DMS114 treated with DMSO at 0.1 percent for 48 hours (cell line): ENCODE measurements at regions not wholly inside any gene's neighbourhood (a gene's known extent, or its start where the extent isn't known, plus 50 kb on each side); places are given as distances from the start of the nearest gene placed in this dataset.
"Not testable (repeated sequence)": the region's sequence is repeated elsewhere in the genome, so short reads cannot be mapped to it uniquely, and the experiment has no call there.

Experiments
- DNase-seq: peaks from one replicate; lab custom pipeline; 2025; ENCODE audit not compliant: unreplicated experiment; lab: John Stamatoyannopoulos, UW

DNA sequence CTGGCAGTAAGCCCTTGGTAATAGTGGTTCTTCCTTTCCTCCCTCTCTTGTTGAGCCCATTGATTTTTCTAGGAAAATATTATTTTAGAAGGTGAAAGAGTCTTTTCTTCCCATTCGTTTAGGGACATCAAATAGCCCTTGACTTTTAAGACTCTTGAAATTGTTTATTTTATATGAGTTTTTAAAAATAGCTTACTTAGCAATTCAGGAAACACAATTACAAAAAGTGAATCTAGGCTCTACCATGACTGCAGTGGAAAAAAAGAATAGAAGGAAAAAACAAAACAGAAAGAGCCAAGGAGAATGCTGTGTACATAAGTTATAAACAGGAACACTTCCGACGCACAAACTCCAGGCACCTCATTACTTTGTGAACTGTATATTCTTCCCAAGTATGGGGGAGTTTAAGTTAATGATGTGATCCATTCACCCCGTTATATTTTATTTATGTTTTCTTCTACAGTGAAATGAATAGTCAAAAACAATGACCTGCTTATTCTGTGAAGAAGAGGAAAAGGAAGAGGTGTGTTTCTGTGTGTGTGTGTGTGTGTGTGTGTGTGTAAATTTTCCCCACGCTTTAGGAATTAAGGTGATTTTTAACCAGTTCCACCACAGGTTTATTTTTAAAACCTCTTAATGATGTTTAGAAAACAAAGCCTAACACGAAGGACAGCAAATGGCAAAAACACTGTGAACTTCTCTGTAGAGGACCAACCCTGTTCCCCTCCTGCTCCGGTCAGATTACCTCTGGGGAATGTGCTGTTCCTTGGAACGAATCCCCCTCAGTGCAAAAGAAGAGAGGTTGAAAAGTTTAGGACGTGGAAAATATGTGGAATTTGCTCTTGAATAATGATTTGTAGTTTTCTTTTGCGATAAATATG lies 266.3 kb downstream of the KLF5 start:
- DNase-seq = no peak

DNA sequence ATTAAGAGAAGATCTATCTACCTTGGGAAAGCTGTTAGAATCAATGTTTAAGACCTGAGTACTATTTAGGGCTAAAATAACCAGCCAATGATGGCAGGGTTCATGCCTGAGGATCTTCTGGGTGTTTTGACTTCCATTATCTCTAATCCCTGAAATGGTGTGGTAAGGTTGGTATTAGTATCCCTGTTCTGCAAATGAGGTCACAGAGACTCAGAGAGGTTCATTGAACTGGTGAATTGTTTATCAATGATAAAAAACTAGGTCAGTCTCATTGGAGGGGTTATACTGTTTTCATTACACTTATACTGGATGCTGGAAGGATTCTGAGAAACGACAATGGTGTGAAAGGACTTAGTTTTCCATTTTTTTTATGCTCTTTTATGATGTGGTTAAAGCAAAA lies 264.8 kb downstream of the KLF5 start:
- no peak for DNase-seq

DNA sequence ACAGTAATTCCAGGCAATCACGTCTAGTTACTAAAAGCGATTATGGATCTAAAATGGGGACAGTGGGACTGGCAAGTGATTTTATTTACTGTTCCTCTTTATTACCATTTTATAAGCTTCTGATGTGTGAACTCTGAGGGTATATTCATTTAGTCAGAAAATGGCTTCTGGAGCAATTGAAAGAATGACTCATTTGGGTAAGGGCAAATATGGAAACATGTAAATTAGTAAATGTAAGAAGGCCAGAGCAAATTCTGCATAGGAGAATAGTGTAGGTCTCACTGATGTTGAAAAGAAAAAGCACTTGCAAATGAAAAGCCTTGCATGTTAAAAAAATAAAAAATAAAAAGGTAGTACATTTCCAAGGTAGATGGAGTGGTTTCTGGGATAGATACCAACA lies 262.2 kb downstream of the KLF5 start:
- no peak for DNase-seq

DNA sequence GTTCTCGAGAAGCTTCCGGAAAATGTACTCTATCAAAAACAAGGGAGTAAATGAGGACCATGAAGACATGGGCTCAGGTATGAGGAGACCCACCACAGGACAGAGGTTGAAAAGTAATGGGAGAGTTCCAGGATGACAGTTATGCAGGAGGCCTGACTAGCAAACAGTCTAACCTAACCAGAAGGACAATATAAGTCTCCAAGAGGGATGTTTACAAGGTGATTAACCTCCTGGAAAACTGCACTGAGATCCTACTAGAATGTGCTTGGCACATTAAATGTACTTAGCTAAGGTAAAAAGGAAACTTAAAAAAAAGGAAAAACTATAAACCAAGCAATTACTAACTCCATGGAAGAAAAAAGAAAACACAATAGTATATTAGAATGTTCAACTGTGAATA lies 258.3 kb downstream of the KLF5 start:
- DNase-seq = no peak

DNA sequence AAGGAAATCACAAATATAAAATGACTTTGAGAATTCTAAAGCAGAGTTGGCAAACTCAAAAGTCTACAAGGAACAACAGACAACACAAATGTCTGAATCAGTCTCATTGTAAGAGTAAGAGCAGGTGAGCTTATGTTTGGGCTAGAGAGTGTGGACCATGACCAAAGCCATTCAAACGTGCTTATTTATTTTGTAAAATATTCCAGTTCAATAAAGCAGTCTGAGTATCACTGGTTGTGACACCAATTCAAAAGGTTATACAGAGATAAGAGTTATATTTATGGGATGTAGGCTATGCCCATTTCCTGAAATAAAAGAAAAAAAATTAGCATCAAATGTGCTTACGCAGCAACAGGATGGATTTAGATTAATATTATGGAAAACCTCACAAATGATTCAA lies 251.6 kb downstream of the KLF5 start:
- no peak for DNase-seq

DNA sequence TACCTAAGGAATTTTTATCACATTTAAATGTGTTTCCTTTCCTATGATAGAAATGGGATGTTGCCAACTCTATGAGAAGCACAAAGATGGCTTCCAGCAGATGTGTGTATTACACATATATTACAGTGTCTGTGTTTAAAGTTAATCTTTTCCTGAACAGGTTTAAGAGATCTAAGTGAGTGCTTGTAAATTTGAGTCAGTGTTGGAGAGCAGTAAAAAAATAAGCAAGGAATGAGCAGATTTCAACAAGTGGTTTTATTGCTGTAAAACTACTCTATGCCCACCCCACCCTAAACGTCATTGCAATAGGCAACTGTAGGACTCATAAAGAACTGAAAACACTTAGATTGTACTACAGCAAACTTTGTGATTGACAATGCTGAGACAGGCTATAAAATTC lies 248.7 kb downstream of the KLF5 start:
- no peak for DNase-seq

DNA sequence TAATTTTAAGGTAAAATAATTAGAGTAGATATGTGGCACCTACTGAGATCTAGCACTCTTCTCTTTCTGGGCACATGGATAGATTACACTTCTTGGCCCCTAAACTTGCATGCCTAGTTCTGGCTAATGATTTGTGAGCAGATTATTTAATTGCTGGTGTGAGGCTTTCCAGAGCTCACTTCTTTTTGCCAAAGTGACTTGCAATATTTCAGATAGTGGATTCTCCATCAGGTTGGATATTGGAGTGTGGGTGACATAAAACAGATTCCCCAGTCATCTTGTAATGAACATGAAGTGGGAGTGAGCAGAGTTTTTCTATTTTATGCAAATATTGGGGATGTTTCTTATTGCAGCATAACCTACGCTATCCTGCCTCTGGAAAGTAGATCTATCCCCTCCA lies 247.9 kb downstream of the KLF5 start:
- no peak for DNase-seq

DNA sequence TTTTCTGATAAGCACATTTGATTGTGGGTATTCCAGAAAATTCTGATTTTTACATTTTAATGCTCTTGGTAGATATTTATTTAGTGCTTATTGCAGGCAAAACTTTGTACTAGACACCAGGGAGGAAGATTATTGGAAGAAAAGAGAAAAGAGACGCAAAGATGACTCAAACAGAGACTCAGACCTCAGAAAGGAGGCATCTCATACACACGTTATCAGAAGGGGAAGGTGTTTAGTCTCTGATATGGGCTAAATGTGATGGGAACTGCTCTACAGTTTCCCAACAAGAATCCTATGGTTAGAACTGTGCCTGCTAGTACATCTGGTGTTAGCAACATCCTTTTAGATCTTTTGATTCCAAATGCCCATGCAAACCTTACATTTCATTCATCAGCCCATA lies 245.6 kb downstream of the KLF5 start:
- no peak for DNase-seq

DNA sequence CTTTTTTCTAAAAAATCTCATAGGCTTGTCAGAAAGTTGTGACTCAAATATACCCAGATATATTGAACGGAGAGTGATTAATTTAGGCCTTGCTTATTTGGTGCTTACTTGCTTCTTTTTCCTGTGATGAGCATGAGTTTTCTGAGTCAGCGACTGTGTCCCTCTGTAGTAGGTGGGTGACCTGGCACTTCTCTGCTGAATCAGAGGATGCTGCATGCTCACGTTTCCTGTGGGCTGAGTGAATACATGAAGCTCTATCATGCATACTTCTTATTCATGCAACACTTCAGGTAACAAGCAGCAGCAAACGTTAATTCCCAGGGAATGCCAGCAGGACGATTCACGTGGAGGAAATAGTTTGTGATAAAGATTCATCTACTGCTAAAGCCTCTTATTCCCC lies 245.0 kb downstream of the KLF5 start:
- no peak for DNase-seq

DNA sequence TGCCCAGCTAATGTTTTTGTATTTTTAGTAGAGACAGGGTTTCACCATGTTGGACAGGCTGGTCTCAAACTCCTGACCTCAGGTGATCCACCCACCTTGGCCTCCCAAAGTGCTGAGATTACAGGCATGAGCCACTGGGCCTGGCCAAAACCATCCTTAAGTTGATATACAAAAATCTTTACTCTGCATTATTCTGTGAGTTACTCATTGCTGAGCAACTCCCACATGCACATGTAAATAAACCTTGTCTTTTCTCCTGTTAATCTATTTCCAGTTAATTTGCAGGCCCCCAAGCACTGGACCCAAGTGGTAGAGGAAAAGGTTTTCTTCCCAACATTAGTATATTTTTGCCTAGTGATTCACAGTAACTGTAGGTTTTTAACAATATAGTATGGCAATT lies 242.8 kb downstream of the KLF5 start:
- DNase-seq = not testable (repeated sequence)

DNA sequence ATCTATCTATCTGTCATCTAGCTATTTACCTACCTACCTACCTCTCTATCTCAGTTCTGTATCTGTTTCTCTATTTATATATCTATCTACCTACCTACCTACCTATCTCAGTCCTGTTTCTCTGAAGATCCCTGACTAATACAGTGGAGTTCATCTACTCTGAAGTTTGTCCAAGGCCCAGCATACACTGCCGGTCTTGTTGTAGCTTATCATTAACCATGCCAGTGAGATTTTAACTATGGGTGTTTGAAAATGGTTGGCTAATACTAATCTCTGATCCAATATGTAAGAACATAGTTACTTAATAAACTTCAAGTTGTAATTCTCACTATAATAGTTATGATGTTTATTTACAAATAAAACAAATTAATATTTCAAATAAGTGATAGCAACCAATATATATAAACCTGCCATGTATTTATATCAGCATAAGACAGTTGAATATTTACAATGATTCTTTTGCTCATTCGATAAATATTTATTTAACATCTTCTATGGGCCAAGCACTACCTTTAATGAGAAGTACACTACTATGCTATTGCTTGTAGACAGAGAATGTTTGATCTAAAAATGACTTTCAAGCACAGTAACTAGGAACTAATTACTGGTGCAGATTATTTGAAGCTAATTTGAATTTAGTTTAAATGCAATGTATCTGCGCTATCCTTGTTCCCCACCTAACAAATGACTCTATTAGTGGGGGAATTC lies 242.1 kb downstream of the KLF5 start:
- no peak for DNase-seq

DNA sequence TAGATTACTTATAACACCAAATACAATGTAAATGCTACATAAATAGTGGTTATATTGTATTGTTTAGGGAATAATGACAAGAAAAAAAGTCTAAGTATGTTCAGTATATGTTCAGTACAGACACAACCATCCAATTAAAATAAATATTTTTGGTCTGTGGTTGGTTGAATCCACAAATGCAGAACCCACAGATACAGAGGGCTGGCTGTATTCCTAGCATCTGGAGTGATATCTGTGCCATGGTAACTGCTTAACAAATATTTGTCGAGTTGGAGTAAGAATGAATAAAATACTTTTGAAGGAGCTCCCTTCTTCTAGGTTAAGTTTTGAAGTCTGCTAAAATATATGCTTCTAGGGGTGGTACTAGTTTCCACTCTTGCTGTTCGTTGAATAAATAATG lies 241.0 kb downstream of the KLF5 start:
- DNase-seq = no peak

DNA sequence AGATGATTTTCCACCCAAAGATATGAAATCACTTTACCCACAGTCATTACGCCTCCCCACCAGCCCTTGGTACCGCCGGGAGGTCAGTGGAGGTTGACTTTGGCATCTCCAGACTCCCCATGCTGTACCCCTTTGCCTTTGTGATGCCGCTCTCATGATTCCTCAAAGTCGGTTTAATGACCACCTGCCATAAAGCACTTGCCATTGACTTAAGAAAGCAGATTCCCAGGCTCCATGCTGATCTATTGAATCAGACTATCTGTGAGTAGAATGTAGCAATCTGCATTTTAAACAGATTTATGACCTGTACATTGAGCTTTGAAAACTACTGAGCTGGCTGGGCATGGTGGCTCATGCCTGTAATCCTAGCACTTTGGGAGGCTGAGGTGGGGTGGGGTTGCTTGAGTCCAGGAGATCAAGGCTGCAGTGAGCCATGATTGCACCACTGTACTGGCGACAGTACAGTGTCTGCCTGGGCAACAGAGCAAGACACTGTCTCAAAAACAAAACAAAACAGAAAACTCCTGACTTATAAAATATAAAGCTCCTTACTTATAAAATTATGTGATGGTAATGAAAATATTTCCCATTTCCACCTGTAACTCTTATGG lies 235.2 kb downstream of the KLF5 start:
- no peak for DNase-seq

DNA sequence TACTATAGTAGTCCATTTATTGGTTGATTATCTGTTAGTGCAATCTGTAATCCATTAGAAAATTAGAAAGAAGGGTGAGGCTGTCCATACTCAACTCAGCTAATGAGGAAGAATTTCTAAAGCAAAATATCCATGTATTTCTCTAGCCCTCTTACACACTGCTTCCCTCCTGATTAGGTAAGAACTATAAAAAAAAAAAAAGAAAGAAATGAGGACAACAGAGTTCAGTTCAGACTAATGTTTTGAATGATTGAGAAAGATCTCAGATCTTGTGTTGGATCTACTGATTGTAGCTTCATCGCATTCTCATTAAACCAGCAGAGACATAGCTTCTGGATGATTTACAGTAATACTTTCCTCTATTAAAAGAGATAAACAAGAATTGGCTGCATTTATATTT lies 233.3 kb downstream of the KLF5 start:
- no peak for DNase-seq

DNA sequence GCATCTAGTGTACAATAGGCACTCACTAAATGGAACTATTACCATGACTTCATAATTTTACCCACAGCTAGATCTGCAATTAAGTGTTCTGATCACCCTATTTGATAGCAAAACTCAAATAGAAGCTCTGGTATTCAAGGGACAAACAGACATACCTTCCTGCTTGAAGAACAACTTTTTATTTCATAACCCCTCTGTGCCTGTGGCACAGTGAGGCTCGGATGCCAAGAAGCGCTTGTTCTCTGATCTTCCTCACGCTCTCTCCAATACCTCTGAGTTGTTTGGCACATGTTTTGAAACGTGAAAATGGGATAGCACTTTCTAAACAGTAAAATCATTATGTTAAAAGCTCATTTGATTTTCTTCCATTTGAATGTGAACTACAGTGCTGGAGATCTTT lies 232.0 kb downstream of the KLF5 start:
- no peak for DNase-seq

DNA sequence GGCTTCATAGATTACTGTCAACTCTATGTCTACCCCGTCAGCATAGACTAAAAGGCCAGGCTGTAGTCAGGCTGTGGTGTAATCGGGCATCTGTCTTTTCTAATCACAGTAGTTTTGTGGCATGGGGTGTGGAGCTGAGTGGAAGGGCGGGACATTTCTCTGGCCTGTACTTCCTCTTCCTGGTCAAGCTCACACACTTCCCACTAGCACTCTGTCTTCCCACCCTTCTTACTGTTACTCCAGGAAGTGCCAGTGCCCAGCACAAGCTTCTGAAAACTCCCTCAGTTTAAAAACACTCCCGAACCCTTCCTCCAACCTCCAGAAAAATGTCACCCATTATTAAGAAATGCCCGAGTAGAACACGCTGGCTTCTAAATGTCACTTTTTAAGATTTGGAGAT lies 229.8 kb downstream of the KLF5 start:
- DNase-seq = no peak

DNA sequence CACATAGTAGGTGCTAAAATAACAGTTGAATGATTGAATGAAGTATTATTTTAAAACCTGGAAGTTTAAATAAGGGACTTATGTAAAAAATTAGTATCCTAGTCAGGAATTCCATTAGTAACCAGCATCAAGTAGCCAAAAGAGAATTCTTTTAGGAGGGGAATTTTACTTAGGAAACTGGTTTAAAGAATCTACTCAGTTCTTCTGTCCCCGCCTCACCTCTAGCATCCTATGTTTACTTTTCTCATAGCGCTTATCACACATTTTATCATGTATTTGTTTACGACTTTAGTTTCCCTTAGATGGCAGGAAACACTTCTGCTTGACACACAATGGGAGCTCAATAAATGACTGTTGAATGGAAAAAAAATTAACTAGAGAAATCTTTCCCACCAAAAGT lies 229.0 kb downstream of the KLF5 start:
- DNase-seq = no peak

DNA sequence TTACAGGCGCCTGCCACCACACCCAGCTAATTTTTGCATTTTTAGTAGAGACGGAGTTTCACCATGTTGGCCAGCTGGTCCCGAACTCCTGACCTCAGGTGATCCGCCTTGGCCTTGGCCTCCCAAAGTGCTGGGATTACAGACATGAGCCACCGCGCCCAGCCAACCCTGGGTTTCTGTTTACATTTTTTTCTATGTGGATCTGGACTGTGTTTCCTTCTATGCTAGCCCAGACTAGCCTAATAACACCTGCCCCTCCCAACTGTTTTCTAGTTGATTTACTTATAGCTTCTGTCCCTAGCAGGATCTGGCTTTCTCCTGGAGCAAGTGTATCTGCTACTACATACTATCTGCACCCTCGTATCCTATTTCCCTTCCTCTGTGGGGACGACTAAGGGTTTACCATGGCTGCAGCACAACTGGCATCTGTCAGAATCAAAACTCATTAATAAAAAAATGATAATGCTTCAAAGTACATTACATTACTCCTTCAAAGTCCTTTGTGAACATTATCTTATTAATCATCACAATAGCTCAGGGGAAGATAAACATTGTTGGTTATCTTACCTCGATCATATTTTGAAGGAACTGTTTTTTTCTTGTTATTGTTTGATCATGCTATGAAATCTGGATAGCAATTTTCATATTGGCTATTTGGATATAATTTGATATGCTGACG lies 228.3 kb downstream of the KLF5 start:
- DNase-seq = no peak

DNA sequence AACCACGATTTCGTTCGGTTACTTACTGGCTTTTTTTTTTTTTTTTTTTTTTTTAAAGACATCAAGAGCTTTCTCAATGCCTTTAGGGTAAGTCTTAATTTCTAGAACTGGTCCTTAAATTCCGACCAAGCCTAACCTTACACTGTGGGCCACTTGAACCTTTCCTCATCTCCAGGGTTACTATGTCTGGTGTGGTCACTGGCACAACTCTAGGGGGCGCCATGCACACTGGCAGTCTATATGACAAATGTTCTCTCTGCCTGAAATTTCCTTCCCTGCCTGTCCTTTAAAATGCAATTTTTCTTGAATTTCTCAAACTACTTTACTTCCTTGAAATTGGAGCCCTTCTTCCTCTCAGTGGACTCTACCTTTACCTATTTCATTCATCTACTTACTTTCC lies 227.4 kb downstream of the KLF5 start:
- DNase-seq = no peak

DNA sequence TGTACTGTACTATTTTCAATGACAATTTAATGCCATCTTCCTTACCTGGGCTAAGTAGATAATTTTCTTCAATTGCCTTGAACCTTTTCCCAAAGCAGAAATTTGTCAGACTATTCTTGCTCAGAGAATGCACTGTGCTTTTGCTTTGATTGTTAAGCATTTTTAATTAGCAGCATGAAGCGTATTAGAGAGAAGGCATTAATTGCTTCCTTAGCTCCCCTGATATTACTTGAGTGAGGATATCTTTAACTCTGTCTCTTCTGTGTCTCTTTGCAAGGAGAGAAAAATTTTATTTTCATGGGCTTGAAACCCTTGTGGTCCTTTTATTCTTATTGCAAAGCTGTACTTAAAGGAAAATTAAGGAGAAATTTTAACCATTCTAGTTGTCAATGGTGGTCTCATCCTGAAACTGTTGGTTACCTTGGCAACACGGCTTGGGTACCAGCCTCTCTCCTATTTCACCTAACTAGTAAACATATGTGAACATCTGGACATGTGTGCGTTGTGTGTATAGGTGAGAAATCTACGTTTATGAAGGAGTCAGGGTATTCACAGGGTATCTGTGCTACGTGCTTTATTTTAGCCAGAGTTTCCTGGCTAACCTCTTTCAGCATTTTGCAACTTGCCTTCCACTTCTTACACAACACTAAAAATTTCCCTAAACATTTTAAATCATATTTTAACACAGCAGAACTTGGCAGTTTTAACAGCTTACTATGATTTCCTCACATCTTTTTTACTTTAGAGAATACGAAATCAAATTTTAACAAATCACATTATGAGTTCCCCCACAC lies 225.5 kb downstream of the KLF5 start:
- no peak for DNase-seq

DNA sequence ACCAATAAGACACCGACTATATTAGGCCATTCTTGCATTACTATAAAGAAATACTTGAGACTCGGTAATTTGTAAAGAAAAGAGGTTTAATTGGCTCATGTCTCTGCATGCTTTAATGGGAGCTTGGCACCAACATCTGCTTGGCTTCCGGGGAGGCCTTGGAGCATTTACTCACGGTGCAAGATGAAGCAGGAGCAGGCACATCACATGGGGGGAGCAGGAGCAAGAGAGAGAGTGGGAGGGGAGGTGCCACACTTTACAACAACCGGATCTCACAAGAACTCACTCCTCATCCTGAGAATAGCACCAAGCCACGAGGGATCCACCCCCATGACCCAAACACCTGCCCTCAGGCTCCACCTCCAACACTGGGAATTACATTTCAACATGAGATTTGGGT lies 224.8 kb downstream of the KLF5 start:
- no peak for DNase-seq
